Stromal cell of bone marrow (primary cell): ENCODE measurements at regions not wholly inside any gene's neighbourhood (a gene's known extent, or its start where the extent isn't known, plus 50 kb on each side); places are given as distances from the start of the nearest gene placed in this dataset.

ENCODE experiments used
- DNase-seq: peaks from one replicate; pipeline ENCODE4 v3.0.0-alpha.2; 2012; ENCODE audit warnings: low read depth

- DNase-seq, result peak; percentile 13
Observed at GRCh38 chr9:80369641-80370040, 797.9 kb downstream of the TLE4 start.

DNA sequence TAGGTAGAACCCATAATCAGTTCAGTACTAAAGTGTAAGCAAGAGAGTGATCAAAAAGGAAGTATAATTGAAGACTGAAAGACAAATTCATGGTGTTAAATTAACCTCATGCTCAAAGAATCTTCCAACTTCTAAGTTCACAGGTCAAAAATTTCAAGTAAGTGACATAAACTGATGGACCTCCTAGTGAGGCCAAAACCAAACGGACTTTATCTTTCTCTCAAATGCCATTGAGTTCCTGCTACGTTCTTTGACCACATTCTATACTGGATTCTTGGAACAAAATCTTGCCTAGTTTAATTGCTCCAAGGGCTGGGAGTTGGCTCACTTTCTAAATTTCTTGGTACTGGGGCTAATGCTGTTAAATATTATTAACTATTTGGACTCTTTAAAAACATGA, 794.9 kb downstream of the TLE4 start:
- DNase-seq, result no peak

DNA sequence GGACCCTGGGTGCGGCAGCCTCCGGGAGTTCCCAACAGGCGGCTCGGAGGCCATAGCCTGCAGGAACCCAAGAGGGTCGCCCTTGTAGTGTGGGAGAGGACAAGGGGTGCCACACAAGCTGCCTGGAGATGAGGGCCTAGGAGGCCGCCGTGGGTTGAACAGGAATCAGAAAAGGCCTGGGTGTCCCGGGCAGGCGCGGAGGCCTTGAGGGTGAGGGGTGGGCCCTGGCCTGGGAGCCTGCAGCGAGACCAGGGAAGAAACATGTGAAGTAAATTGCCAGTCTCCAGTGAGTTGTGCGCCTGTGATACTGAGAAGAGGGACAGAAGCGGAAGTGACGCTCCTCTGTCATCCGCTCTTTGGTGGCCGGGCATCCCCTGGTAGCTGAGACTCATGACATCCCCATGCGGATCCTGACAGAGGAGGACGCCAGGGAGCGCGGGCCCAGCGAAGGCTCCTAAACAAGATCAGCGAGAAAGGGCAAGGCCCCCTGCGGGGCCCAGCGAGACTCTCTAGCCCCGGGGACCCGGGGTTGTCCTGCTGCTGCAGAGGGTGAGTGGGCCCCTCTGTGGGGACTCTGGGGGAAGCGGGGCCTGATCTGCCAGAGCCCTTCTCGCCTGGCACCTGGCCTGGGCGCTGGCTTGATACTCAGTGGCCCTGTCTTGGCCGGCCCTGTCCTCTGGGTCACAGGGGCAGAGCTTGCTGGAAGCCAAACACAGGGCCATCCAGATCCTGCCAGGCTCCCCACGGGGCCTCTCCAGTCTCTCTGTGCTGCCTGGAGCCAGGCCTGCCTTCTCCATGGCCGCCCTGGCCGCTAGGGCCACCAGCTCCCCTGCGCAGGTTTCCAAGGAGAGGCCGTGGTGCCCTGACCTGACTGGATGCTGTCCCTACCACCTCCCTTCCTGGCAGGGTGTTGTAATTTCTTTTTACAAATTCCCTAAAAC, 788.4 kb downstream of the TLE4 start:
- DNase-seq, result no peak

- DNase-seq, result no peak
Observed at GRCh38 chr9:80359291-80359690, 787.5 kb downstream of the TLE4 start.

DNA sequence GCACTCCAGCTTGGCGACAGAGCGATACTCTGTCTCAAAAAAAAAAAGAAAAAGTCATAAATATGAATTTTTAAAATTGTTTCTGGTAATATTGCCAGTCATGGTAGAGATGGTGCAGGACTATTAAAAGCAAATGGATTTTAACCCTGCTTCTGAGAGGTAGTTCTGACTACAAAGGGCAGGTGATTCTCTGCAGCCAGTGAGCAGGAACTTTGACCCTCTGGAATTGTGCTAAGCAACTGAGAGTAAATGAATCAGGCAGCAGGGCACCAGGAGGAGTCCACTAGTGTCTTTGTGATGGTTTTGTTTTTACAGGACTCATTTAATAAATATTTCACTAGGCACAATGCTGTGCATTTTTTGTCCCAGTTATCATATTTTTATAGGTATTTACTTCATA, 781.2 kb downstream of the TLE4 start:
- no peak for DNase-seq

DNA sequence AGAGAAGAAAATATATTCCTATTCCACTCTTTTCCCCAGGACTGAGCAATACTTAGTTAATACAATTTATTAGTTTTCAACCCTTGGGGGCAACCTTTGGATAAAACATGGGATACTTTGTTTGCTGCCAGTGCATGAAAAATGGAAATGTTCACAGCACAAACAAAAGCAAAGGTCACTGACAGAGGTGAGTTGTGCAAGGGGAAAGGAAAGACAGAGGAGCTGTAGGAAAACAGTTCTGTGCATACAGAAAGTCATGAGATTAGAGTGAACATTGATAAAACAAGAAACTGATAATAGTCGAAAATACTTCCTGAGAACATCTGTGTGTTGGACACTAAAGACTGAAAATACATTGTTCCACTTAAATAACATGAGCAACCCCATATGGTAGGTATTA, 779.8 kb downstream of the TLE4 start:
- DNase-seq, result no peak

- peak; percentile 48 for DNase-seq
Observed at GRCh38 chr9:80326105-80326504, 754.3 kb downstream of the TLE4 start.

DNA sequence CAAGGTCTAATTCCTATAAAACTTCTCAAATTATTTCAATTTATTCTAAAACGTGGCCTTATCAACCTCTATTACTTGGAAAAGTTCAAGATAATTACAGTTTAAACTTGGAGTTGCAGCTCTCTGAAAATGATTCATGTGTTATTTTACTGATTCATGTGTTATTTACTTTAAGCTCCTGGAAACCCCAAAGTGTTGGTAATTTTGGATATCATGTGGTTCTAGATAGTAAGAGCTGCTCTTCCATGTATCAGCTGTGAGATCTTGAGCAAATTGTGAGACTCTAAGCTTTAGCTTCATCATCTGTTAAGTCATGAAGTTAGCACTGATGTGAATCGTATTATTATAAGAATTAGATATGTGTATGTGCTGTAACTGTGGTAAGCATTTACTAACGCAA, 749.2 kb downstream of the TLE4 start:
- peak; percentile 77 for DNase-seq

DNA sequence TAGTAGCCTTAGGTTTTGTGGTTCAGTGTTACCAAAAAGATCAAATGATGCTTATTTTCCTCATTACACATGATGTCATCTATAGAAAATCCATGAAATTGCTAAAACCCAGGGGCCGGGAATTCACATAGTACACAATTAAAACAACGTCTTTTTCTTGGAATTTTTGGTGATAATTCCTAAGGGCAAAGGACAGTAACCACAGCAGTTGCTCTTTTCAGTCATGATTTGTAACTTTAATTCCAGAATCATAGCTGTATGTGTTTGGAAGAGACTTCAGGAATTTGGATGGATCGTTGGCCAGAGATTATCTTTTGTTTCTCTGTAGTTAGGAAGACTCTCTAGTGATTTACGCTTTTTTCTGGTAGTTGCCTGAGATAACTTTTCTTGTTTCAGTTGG, 748.7 kb downstream of the TLE4 start:
- peak; percentile 22 for DNase-seq

DNA sequence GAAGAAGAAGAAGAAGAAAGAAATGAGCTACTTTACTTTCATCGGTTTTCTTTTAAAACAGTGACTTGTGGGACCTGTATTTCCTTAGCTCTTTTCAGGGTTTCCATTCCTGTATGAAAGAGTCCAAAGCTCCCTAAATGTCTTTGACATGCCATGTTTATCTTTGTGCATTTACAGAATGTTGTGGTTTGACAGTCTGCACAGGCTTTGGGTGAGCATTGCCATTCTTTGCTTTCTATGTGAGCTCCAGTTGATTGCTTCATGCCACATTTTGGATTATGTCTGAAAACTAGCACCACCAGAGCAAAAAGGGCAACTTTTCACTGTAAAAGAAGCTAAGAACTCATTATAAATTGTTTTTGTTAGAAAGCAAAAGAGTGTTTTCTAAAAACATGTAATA, 733.4 kb downstream of the TLE4 start:
- DNase-seq, result no peak

- DNase-seq, result no peak
Observed at GRCh38 chr9:80294955-80295354, 723.2 kb downstream of the TLE4 start.

GRCh38 chr9:80294318-80294717, 722.6 kb downstream of the TLE4 start:
- no peak for DNase-seq

GRCh38 chr9:80292231-80292630, 720.5 kb downstream of the TLE4 start:
- DNase-seq, result no peak

DNA sequence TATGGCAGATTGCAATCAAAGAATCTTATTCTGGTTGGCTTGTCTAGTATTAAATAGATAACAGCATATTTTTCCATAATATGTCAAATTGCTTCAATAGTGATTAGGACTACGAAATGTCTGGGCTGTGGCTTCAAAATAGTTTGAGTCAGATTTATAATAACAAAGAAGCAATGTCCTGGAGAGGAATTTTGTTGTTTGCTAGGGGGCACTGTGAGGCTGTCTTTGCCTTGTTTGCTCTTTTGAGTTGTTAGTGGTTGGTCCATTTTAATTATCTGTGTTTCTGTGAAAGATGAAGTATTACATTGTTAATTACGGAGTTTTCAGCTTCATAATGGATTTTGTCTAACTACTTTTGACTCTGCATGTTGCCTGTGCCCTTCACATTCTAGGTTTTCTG, 713.6 kb downstream of the TLE4 start:
- DNase-seq, result peak; percentile 17

- no peak for DNase-seq
Observed at GRCh38 chr9:80282766-80283165, 711.0 kb downstream of the TLE4 start.

DNA sequence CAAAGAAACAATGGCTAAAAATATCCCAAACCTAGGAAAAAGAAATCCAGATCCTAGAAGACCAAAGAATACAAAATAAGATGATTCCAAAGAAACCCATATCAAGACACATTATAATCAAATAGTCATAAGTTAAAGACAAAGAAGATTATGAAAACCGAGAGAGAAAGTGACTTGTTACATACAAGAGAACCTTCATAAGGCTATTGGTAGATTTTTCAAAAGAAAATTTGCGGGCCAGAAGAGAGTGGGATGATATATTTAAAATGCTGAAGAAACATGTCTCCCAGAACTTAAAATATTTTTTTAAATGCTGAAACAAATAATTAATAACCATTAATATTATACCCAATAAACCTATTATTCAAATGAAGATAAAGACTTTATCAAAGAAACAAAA, 687.3 kb downstream of the TLE4 start:
- no peak for DNase-seq

- no peak for DNase-seq
Observed at GRCh38 chr9:80251778-80252177, 680.0 kb downstream of the TLE4 start.

DNA sequence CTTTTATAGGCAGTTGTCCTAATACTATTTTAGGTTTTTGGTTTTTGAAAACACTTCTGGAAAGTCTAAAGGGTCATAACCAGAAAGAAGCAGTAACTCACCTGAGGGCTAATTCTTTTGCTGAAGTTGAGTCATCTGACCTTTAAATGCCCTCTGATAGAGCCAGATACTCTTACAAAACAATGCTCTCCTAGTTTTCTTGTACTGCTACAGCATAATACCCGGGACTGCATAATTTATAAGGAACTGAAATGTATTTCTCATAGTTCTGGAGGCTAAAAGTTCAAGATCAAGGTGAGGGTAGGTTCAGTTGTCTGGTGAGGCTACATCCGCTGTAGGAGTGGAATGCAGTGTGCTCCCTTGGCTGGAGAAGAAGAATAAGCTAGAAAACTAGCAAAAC, 670.3 kb downstream of the TLE4 start:
- DNase-seq, result no peak

DNA sequence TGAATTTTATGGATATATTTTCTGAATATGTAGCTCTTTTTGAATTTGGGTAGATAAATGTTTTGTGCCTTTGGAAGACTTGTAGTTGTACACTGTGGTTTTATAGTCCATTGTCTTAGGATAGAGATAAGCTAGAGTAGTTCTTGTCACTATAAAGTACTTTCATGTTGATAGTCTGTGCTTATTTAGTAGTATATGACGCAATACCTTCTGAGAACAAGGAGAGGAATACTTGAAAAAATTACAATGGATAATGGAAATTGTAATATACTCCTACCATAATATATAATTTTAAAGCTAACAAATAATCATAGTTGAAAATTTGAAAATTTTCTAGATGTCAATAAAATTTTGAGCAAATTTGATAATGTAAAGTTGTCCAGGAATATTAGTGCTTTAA, 664.0 kb downstream of the TLE4 start:
- DNase-seq, result no peak

DNA sequence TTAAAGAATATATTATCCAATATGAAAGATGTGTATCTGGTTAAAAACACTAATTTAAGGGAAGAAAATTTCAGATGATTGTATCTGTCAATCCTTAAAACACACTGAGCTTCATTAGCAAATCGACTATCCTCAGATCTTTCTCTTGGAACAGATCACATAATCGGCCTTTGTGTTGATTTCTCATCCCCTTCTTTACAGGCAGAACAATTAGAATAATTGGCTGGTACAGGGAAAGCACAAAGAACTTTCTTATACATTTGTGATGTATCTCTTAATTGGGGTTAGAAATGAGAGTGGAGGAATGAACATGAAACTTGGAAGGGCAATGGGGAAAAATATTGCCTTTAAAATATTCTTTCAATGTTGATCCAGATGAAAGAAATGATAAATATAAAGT, 662.1 kb downstream of the TLE4 start:
- DNase-seq, result no peak

DNA sequence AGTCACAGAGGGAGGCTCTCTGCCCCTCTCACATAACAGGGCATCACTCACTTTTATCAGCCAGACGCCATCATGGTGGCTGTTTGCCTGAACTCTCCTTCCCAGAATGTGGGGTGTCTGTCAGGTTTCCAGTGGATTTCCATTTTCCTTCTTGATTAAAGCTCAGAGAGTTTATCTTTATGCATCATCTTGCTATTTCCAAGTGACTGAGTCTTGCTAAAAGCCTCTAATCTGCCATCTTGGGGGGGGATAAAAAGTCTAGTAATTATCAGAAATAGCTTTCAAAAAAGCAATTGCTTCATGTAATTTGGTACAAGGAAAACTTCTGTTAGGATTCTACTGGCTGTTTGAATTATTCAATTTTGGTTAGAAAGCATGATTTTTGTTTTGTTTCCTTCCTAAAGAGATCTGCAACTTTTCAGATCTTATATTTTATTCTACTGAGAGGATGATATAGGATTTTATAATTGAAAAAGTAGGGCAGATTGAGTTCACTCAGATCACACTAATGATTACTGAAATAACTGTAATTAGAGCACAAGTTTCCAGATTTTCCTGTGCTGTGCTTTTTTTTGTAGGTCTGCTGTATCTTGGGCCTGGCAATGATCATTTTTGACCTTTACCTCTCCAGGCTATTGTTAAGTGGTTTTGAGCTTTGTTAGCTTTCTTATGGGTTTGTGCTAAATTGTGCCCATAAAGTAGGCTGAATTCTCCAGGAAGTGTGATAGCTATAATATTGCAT, 661.5 kb downstream of the TLE4 start:
- DNase-seq, result no peak

DNA sequence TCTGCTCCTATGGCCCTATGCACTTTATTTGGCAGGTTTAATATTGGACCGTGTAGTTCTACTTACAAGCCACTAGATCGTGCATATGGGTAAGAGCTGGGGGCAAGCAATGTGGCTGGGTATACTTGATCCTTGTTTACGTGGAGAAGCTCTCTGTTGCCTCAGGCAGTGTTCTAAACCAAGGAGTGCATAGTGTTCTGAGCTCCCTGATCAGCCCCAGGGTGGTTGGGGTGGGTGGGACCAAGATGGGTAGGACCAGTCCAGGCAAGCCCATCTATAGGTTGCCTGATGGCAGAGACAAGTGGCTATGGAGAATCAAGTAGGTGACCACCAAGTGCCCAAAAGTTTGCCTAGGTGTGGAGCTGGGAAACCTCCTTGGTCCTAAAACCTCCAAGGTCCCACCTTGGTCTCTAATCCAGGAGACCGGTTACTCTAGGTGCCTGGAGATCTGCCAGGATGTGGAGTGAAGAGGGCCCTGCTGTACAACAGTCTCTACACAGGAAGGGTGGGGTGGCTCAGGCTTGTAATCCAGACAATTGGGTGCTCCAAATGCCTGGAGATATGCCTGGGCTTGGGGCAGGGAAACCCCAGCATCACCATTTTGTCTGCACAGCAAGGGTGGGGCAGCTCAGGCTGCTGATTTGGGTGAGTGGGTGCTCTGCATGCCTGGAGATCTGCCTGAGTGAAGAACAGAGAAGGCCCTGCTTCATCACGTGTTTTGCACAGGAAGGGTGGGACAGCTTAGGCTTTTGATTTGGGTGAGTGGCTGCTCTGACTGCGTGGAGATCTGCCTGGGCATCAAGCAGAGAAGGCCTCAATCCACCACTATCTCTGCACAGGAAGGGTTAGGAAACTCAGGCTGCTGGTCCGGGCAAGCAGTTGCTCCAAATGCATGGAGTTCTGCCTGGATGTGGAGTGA, 659.8 kb downstream of the TLE4 start:
- no peak for DNase-seq
